Caco-2 (cell line): ENCODE measurements at regions not wholly inside any gene's neighbourhood (a gene's known extent, or its start where the extent isn't known, plus 50 kb on each side); places are given as distances from the start of the nearest gene placed in this dataset.

Experiments used
- BruUV-seq: library from RNA; stranded (reverse); fragments of 400-500 nt; replicated peaks from 2 replicates; lab custom pipeline; 2021; lab: Mats Ljungman, UMichigan
- CTCF ChIA-PET: fragments of 300-600 bp; sonication (Branson Sonifier 250); formaldehyde crosslinking; loops from one replicate; lab custom pipeline; 2022; ENCODE audit warnings: antibody characterized with exemption; lab: Charles Lee
- POLR2A ChIA-PET: fragments of 300-600 bp; sonication (Branson Sonifier 250); formaldehyde crosslinking; loops from one replicate; lab custom pipeline; 2022; ENCODE audit warnings: antibody characterized with exemption; lab: Charles Lee
- DNase-seq, 2 experiments: peaks; one replicate each; pipeline versions ENCODE4 v3.0.0 to v3.0.0-alpha.2; 2020 to 2022
- H3K27me3 ChIP-seq: replicated peaks from 2 replicates; pipeline ENCODE4 v1.6.0; 2011; ENCODE audit warnings: low read length; ENCODE audit not compliant: control insufficient read depth, insufficient read depth
- H3K36me3 ChIP-seq: 2 replicates; pipeline ENCODE4 v1.5.1; 2011; ENCODE audit warnings: low read length; ENCODE audit not compliant: control insufficient read depth, insufficient read depth
- H3K4me1 ChIP-seq: fragments of 250-450 bp; sonication (Bioruptor Pico); 2 replicates; pipeline ENCODE4 v1.5.1; 2020; ENCODE audit warnings: mild to moderate bottlenecking
- H3K4me3 ChIP-seq: 2 replicates; pipeline ENCODE4 v1.5.1; 2011; ENCODE audit warnings: low read depth, mild to moderate bottlenecking, control low read depth, low read length
- H3K9me3 ChIP-seq: fragments of 250-450 bp; sonication (Bioruptor Pico); 2 replicates; pipeline ENCODE4 v1.5.1; 2020; ENCODE audit warnings: mild to moderate bottlenecking, moderate library complexity
- H3K27ac Mint-ChIP-seq: one replicate; pipeline ENCODE4 v1.8.0; 2022; ENCODE audit warnings: mixed read lengths; ENCODE audit not compliant: unreplicated experiment
- H3K27me3 Mint-ChIP-seq: one replicate; pipeline ENCODE4 v1.8.0; 2022; ENCODE audit warnings: mixed read lengths; ENCODE audit not compliant: insufficient read depth, unreplicated experiment
- H3K36me3 Mint-ChIP-seq: one replicate; pipeline ENCODE4 v1.8.0; 2022; ENCODE audit warnings: mild to moderate bottlenecking, mixed read lengths; ENCODE audit not compliant: insufficient read depth, unreplicated experiment
- H3K4me1 Mint-ChIP-seq: one replicate; pipeline ENCODE4 v1.8.0; 2022; ENCODE audit warnings: low read depth, mixed read lengths; ENCODE audit not compliant: unreplicated experiment
- H3K4me3 Mint-ChIP-seq: one replicate; pipeline ENCODE4 v1.8.0; 2022; ENCODE audit warnings: mild to moderate bottlenecking, moderate library complexity, mixed read lengths; ENCODE audit not compliant: unreplicated experiment
- H3K9me3 Mint-ChIP-seq: one replicate; pipeline ENCODE4 v1.8.0; 2022; ENCODE audit warnings: mixed read lengths; ENCODE audit not compliant: unreplicated experiment
- CTCF ChIP-seq, 2 experiments: fragments of 200-600 bp in 1 of 2; IDR thresholded peaks; 1 replicate in 1 of 2; 2 replicates in 1 of 2; pipeline versions ENCODE4 v1.5.1 to v1.8.0; 2011 to 2022; ENCODE audit warnings: antibody characterized with exemption in 1 of 2, control low read depth in 1 of 2, inconsistent platforms in 1 of 2, low read depth in 1 of 2, low read length in 1 of 2, mild to moderate bottlenecking in 1 of 2, moderate library complexity in 1 of 2; ENCODE audit not compliant: insufficient read depth in 1 of 2, severe bottlenecking in 1 of 2, unreplicated experiment in 1 of 2
- intact Hi-C: fragments of 100-400 bp; cut with micrococcal nuclease; formaldehyde crosslinking; loops from one replicate; pipeline ENCODE4 v1.10.0; 2022; ENCODE audit not compliant: unreplicated experiment

- no peak for TF ChIP-seq CTCF (IDR thresholded peaks at IDR 0.05; ENCODE audit: insufficient read depth in 1 of 2, low read depth in 1 of 2, low read length in 1 of 2, severe bottlenecking in 1 of 2, unreplicated experiment in 1 of 2)
- no peaks in the 10 kb centered on the region for H3K9me3 Mint-ChIP-seq
- intact Hi-C loops: no loop called here
Observed at GRCh38 chrX:143378851-143379250, 138.4 kb downstream of the SPANXN3 start.

GRCh38 chrX:143363419-143363818, 153.9 kb downstream of the SPANXN3 start:
- no peaks in the 10 kb centered on the region for H3K4me1 ChIP-seq
- Mint-ChIP-seq H3K36me3 (no peaks in the 10 kb centered on the region), H3K27ac (no peak overlapping the region), H3K4me1 (no peaks in the 10 kb centered on the region), H3K9me3 (no peaks in the 10 kb centered on the region), H3K4me3 (no peak overlapping the region), H3K27me3 (no peaks in the 10 kb centered on the region)
- no peak for TF ChIP-seq CTCF (IDR thresholded peaks at IDR 0.05; ENCODE audit: insufficient read depth in 1 of 2, low read depth in 1 of 2, low read length in 1 of 2, severe bottlenecking in 1 of 2, unreplicated experiment in 1 of 2)
- H3K9me3 ChIP-seq: no peaks in the 10 kb centered on the region
- BruUV-seq: no TSS peak
- no peak for DNase-seq
- H3K36me3 ChIP-seq: no peaks in the 10 kb centered on the region
- H3K4me3 ChIP-seq: no peak overlapping the region
- CTCF ChIA-PET: no interaction called here
- H3K27me3 ChIP-seq: no peaks in the 10 kb centered on the region
- intact Hi-C loops: no loop called here
- POLR2A ChIA-PET: no interaction called here

More at GRCh38 chrX:143378851-143379250, 138.4 kb downstream of the SPANXN3 start:
- ChIA-PET CTCF (no interaction called here), POLR2A (no interaction called here)
- Histone ChIP-seq H3K36me3 (no peaks in the 10 kb centered on the region), H3K4me1 (no peaks in the 10 kb centered on the region), H3K4me3 (no peak overlapping the region), H3K27me3 (no peaks in the 10 kb centered on the region), H3K9me3 (no peaks in the 10 kb centered on the region)
- no peak overlapping the region for H3K27ac Mint-ChIP-seq
- no peaks in the 10 kb centered on the region for H3K27me3 Mint-ChIP-seq
- BruUV-seq: no TSS peak
- H3K36me3 Mint-ChIP-seq: no peaks in the 10 kb centered on the region
- no peak for DNase-seq
- H3K4me1 Mint-ChIP-seq: no peaks in the 10 kb centered on the region
- H3K4me3 Mint-ChIP-seq: no peak overlapping the region

DNA sequence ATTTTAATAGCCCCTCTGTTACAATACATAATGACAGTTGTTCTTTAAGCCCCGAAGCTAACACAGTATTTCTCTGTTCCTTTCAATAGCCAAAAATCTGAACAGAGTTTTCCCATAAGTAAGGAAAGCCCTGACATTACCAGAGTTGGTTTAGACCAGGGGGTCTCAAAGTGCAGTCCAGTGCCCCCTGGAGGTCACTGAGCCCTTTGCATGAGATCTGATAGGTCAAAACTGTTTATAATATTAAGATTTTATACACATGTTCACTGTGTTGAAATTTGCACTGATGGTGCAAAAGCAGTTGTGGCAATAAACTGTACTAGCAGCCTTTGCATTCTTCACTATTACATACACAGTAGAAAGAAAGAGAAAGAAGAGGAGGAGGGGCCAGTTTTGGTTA, 177.1 kb downstream of the SPANXN3 start:
- H3K36me3 ChIP-seq: no peaks in the 10 kb centered on the region
- Mint-ChIP-seq H3K4me1 (no peaks in the 10 kb centered on the region), H3K27me3 (no peaks in the 10 kb centered on the region), H3K9me3 (no peaks in the 10 kb centered on the region), H3K36me3 (no peaks in the 10 kb centered on the region), H3K27ac (no peak overlapping the region), H3K4me3 (no peak overlapping the region)
- no peaks in the 10 kb centered on the region for H3K27me3 ChIP-seq
- H3K4me1 ChIP-seq: no peaks in the 10 kb centered on the region
- intact Hi-C loops: no loop called here
- H3K4me3 ChIP-seq: no peak overlapping the region
- POLR2A ChIA-PET: no interaction called here
- DNase-seq: no peak
- CTCF ChIA-PET: no interaction called here
- H3K9me3 ChIP-seq: no peaks in the 10 kb centered on the region
- no peak for TF ChIP-seq CTCF (IDR thresholded peaks at IDR 0.05; ENCODE audit: insufficient read depth in 1 of 2, low read depth in 1 of 2, low read length in 1 of 2, severe bottlenecking in 1 of 2, unreplicated experiment in 1 of 2)
- BruUV-seq: no TSS peak
